HG02588 (cell line): ENCODE measurements at regions not wholly inside any gene's neighbourhood (a gene's known extent, or its start where the extent isn't known, plus 50 kb on each side); places are given as distances from the start of the nearest gene placed in this dataset.
A peak's percentile ranks its signal among the peaks of the same experiment; 100 is the strongest.

Source experiments
- ATAC-seq: cut with Tn5 transposase; IDR thresholded peaks from one replicate; pipeline ENCODE4 v1.9.1; 2021; ENCODE audit warnings: mild to moderate bottlenecking, moderate library complexity; ENCODE audit not compliant: unreplicated experiment

GRCh38 chrY:8151561-8151960 is 1185.7 kb upstream of the TSPY4 start:
- ATAC-seq: no peak

- ATAC-seq: no peak
Observed at GRCh38 chrY:8128578-8128977, 1208.7 kb upstream of the TSPY4 start.

- no peak for ATAC-seq
Observed at GRCh38 chrY:8125907-8126571, 1211.2 kb upstream of the TSPY4 start.

- ATAC-seq: no peak
Observed at GRCh38 chrY:8121825-8122224, 1210.3 kb upstream of the AMELY start.

- no peak for ATAC-seq
Observed at GRCh38 chrY:8094429-8094828, 1182.9 kb upstream of the AMELY start.

GRCh38 chrY:8092926-8093325 is 1181.4 kb upstream of the AMELY start:
- ATAC-seq: no peak

GRCh38 chrY:8085925-8086324 is 1174.4 kb upstream of the AMELY start:
- no peak for ATAC-seq

- ATAC-seq: no peak
Observed at GRCh38 chrY:8084192-8084591, 1172.6 kb upstream of the AMELY start.

- ATAC-seq: no peak
Observed at GRCh38 chrY:8081151-8081550, 1169.6 kb upstream of the AMELY start.

GRCh38 chrY:8065220-8065619 is 1153.7 kb upstream of the AMELY start:
- ATAC-seq: no peak

- ATAC-seq: no peak
Observed at GRCh38 chrY:8064500-8064899, 1152.9 kb upstream of the AMELY start.

- ATAC-seq: no peak
Observed at GRCh38 chrY:8063973-8064372, 1152.4 kb upstream of the AMELY start.

GRCh38 chrY:8058613-8059012 is 1147.1 kb upstream of the AMELY start:
- ATAC-seq: no peak

- ATAC-seq: no peak
Observed at GRCh38 chrY:8051340-8051739, 1139.8 kb upstream of the AMELY start.

GRCh38 chrY:8041238-8041637 is 1129.7 kb upstream of the AMELY start:
- no peak for ATAC-seq

GRCh38 chrY:8036563-8036962 is 1125.0 kb upstream of the AMELY start:
- no peak for ATAC-seq

- no peak for ATAC-seq
Observed at GRCh38 chrY:8035653-8036052, 1124.1 kb upstream of the AMELY start.

GRCh38 chrY:8034673-8035072 is 1123.1 kb upstream of the AMELY start:
- no peak for ATAC-seq

- ATAC-seq: no peak
Observed at GRCh38 chrY:8033200-8033599, 1121.6 kb upstream of the AMELY start.

- ATAC-seq: no peak
Observed at GRCh38 chrY:8020540-8020939, 1109.0 kb upstream of the AMELY start.

- no peak for ATAC-seq
Observed at GRCh38 chrY:8011515-8011914, 1100.0 kb upstream of the AMELY start.

- peak; percentile 70 for ATAC-seq
Observed at GRCh38 chrY:8004196-8004595, 1092.6 kb upstream of the AMELY start.

GRCh38 chrY:7996726-7997125 is 1085.2 kb upstream of the AMELY start:
- no peak for ATAC-seq
